K562 (cell line): ENCODE measurements at regions not wholly inside any gene's neighbourhood (a gene's known extent, or its start where the extent isn't known, plus 50 kb on each side); places are given as distances from the start of the nearest gene placed in this dataset.

ENCODE experiments used
- ATAC-seq: fragments of 200-7000 bp; cut with Tn5 transposase; 3 replicates; pipeline ENCODE4 v1.9.1; 2020; ENCODE audit warnings: moderate library complexity
- BruUV-seq: library from RNA; stranded (reverse); fragments of 400-500 nt; replicated peaks from 2 replicates; lab custom pipeline; 2021; lab: Mats Ljungman, UMichigan
- CTCF ChIA-PET: fragments of 300-600 bp; formaldehyde crosslinking; extraction: SDS; loops from one replicate; lab custom pipeline; 2021; ENCODE audit warnings: low intra/inter-chr PET ratio; lab: Yijun Ruan, JAX
- POLR2A ChIA-PET: fragments of 300-600, 350-650 bp; sonication (Branson Sonifier 250); formaldehyde crosslinking; extraction: SDS; loops from one replicate; lab custom pipeline; 2021; ENCODE audit warnings: antibody characterized with exemption, inconsistent platforms; lab: Yijun Ruan, JAX
- DNase-seq, 4 experiments: peaks; one replicate each; pipeline versions ENCODE4 v3.0.0 to v3.0.0-alpha.2; 2011 to 2018; ENCODE audit warnings: low spot score in 3 of 4, mixed read lengths in 3 of 4; ENCODE audit errors: extremely low read depth in 1 of 4
- FAIRE-seq: peaks from 2 replicates; lab custom pipeline; 2011; peaks lifted over from hg19 to GRCh38; lab: Jason Lieb, UNC
- H2AFZ ChIP-seq: 2 replicates; pipeline ENCODE4 v1.6.0; 2011; ENCODE audit warnings: low read depth, low read length, control low read depth, inconsistent platforms
- H3K27ac ChIP-seq: fragments of 200-600 bp; 3 replicates; pipeline ENCODE4 v1.8.0; 2011; ENCODE audit warnings: low read depth, mild to moderate bottlenecking, control low read depth, inconsistent platforms, low read length, moderate library complexity, mixed read lengths; ENCODE audit errors: extremely low read depth
- H3K27me3 ChIP-seq, 2 experiments: fragments of 300-600 bp in 1 of 2; 2 replicates in 1 of 2; 3 replicates in 1 of 2; pipeline versions ENCODE4 v1.6.0 to v1.8.0; 2011; ENCODE audit warnings: inconsistent platforms in 2 of 2, low read length in 2 of 2, mild to moderate bottlenecking in 1 of 2, mixed read lengths in 1 of 2, moderate library complexity in 1 of 2; ENCODE audit not compliant: control insufficient read depth in 2 of 2, insufficient read depth in 2 of 2
- H3K36me3 ChIP-seq: fragments of 300-600 bp; 3 replicates; pipeline ENCODE4 v1.8.0; 2011; ENCODE audit warnings: mild to moderate bottlenecking, low read length, inconsistent platforms; ENCODE audit not compliant: control insufficient read depth, insufficient read depth
- H3K4me1 ChIP-seq, 2 experiments: fragments of 200-600 bp in 1 of 2; replicated peaks in 1 of 2; 2 replicates in 1 of 2; 3 replicates in 1 of 2; pipeline versions ENCODE4 v1.5.1 to v1.8.0; 2011; ENCODE audit warnings: inconsistent platforms in 2 of 2, low read length in 2 of 2, mild to moderate bottlenecking in 1 of 2, mixed read lengths in 1 of 2, moderate library complexity in 1 of 2; ENCODE audit not compliant: control insufficient read depth in 2 of 2, insufficient read depth in 2 of 2
- H3K4me2 ChIP-seq: 2 replicates; pipeline ENCODE4 v1.6.1; 2011; ENCODE audit warnings: low read length, control low read depth, inconsistent platforms, mixed read lengths; ENCODE audit not compliant: insufficient read depth
- H3K4me3 ChIP-seq: fragments of 200-600 bp; sonication (generic), shearing (Covaris generic); 2 replicates; pipeline ENCODE4 v1.5.1; 2016; ENCODE audit warnings: control low read depth, inconsistent platforms
- H3K79me2 ChIP-seq: fragments of 200-600 bp; 3 replicates; pipeline ENCODE4 v1.8.0; 2011; ENCODE audit warnings: low read length, inconsistent platforms; ENCODE audit not compliant: control insufficient read depth, insufficient read depth
- H3K9ac ChIP-seq, 2 experiments: 2 replicates each; pipeline versions ENCODE4 v1.6.0 to v1.6.1; 2011; ENCODE audit warnings: low read depth in 2 of 2, low read length in 2 of 2, control low read depth in 1 of 2, inconsistent platforms in 1 of 2, mild to moderate bottlenecking in 1 of 2, mixed read lengths in 1 of 2; ENCODE audit not compliant: insufficient read depth in 1 of 2
- H3K9me1 ChIP-seq: one replicate; pipeline ENCODE4 v1.6.0; 2011; ENCODE audit warnings: inconsistent platforms, mild to moderate bottlenecking, low read length, moderate library complexity; ENCODE audit not compliant: control insufficient read depth, insufficient read depth
- H3K9me3 ChIP-seq: replicated peaks from 2 replicates; pipeline ENCODE4 v1.5.1; 2011; ENCODE audit warnings: low read depth, low read length, inconsistent platforms; ENCODE audit not compliant: control insufficient read depth, insufficient read depth
- H4K20me1 ChIP-seq: replicated peaks from 2 replicates; pipeline ENCODE4 v1.6.1; 2011; ENCODE audit warnings: low read length, inconsistent platforms, mixed read lengths; ENCODE audit not compliant: control insufficient read depth, insufficient read depth
- ARID2 ChIP-seq: fragments of 450-650 bp; IDR thresholded peaks from 2 replicates; pipeline ENCODE4 v1.6.1; 2017; ENCODE audit warnings: antibody characterized with exemption, mild to moderate bottlenecking
- BMI1 ChIP-seq: fragments of 150-350 bp; IDR thresholded peaks from 2 replicates; pipeline ENCODE4 v1.6.1; 2014; ENCODE audit warnings: low read length
- CCAR2 ChIP-seq: fragments of 200-400 bp; formaldehyde crosslinking; IDR thresholded peaks from 2 replicates; pipeline ENCODE4 v1.6.1; 2017; ENCODE audit warnings: mild to moderate bottlenecking, low read depth, low read length
- CEBPG ChIP-seq, 3 experiments: fragments of 200-800 bp in 1 of 3; sonication (Bioruptor generic) in 1 of 3; sonication (generic) in 1 of 3; formaldehyde crosslinking in 1 of 3; IDR thresholded peaks in 2 of 3; conservative IDR thresholded peaks in 1 of 3; 2 replicates each; pipeline versions ENCODE4 v1.6.1 to v1.8.0; 2016 to 2022; ENCODE audit warnings: missing compliant biosample characterization in 2 of 3, missing genetic modification characterization in 2 of 3, mild to moderate bottlenecking in 1 of 3, missing genetic modification reagents in 1 of 3
- ESRRA ChIP-seq: fragments of 450-650 bp; IDR thresholded peaks from 2 replicates; pipeline ENCODE4 v1.6.1; 2014; ENCODE audit warnings: low read depth, mild to moderate bottlenecking, moderate library complexity, borderline replicate concordance
- GATAD2A ChIP-seq: fragments of 450-650 bp; IDR thresholded peaks from 2 replicates; pipeline ENCODE4 v1.6.1; 2017
- HMG20B ChIP-seq: fragments of 250-450 bp; sonication (Bioruptor Pico); IDR thresholded peaks from 2 replicates; pipeline ENCODE4 v1.5.0; 2021; ENCODE audit warnings: mild to moderate bottlenecking
- JUNB ChIP-seq: fragments of 450-650 bp; formaldehyde crosslinking; conservative IDR thresholded peaks from 2 replicates; pipeline ENCODE4 v1.4.0; 2020; ENCODE audit warnings: mild to moderate bottlenecking
- NCOR1 ChIP-seq: fragments of 450-650 bp; IDR thresholded peaks from 2 replicates; pipeline ENCODE4 v1.6.1; 2016; ENCODE audit warnings: mild to moderate bottlenecking, moderate library complexity
- SIN3A ChIP-seq, 2 experiments: fragments of 150-350 bp in 1 of 2; IDR thresholded peaks; 2 replicates each; pipeline ENCODE4 v1.6.1; 2011 to 2016; ENCODE audit warnings: borderline replicate concordance in 2 of 2, low read depth in 2 of 2, low read length in 2 of 2, mild to moderate bottlenecking in 2 of 2, moderate library complexity in 2 of 2; ENCODE audit not compliant: control insufficient read depth in 1 of 2
- STAT6 ChIP-seq: sonication (generic); formaldehyde crosslinking; IDR thresholded peaks from 2 replicates; pipeline ENCODE4 v1.8.1; 2023; ENCODE audit warnings: mild to moderate bottlenecking, missing genetic modification reagents
- TCF7L2 ChIP-seq: fragments of 150-350 bp; IDR thresholded peaks from 2 replicates; pipeline ENCODE4 v1.6.1; 2016; ENCODE audit warnings: low read depth, mild to moderate bottlenecking, low read length, moderate library complexity
- ZNF175 ChIP-seq: fragments of 200-800 bp; sonication (Bioruptor generic); IDR thresholded peaks from 2 replicates; pipeline ENCODE4 v1.6.1; 2016; ENCODE audit warnings: low read depth, mild to moderate bottlenecking, missing genetic modification characterization, missing compliant biosample characterization
- WGBS: fragments of 100-300 bp; shearing (Covaris generic); methylation state at CpG from one replicate; pipeline ENCODE4 v1.1.6; 2016; ENCODE audit warnings: low coverage, mixed read lengths; ENCODE audit not compliant: insufficient coverage; ENCODE audit errors: missing lambda C conversion rate; 5-methylcytosine and 5-hydroxymethylcytosine counted together
- in situ Hi-C: fragments of 300-500 bp; cut with MboI; formaldehyde crosslinking; loops from 4 replicates; pipeline ENCODE4 v1.15.0; 2018; ENCODE audit warnings: inconsistent platforms, mixed read lengths
- intact Hi-C: fragments of 100-400 bp; cut with micrococcal nuclease; formaldehyde crosslinking; loops from 2 replicates; pipeline ENCODE4 v1.14.2; 2022

DNA sequence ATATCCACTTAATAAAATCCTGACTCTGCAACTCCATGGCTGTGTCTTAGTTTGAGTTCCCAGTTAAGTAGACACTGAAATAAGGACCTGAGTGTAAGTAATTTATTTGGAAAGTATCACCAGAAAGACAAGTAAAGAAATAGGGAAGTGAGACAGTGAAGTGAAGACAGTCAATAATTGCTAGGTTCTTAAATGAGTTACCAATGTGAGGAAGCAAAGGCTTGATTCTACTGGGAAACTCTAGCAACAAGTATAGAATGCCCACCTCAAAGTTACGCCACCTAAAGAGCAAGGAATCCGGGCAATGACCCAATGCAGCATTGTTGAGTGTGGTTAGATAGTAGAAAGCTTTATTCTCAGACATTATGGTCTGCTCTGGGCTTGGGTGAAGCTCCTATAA is 383.9 kb downstream of the TLR4 start:
- Histone ChIP-seq H3K9ac (no peak overlapping the region), H3K9me3 (no peaks in the 10 kb centered on the region), H3K36me3 (no peaks in the 10 kb centered on the region), H4K20me1 (no peaks in the 10 kb centered on the region), H3K27ac (no peak overlapping the region), H3K79me2 (no peaks in the 10 kb centered on the region), H2AFZ (no peak overlapping the region), H3K4me3 (no peak overlapping the region), H3K4me2 (no peak overlapping the region), H3K9me1 (no peaks in the 10 kb centered on the region), H3K4me1 (no peaks in the 10 kb centered on the region), H3K27me3 (no peaks in the 10 kb centered on the region)
- intact Hi-C loops (no loop called here), in situ Hi-C loops (no loop called here)
- no TSS peak for BruUV-seq
- DNase-seq (no peak), ATAC-seq (no peak), FAIRE-seq (no peak)
- WGBS, result 0% methylated on average over 2 of the region's 2 CpGs
- TF ChIP-seq JUNB (CRISPR knock-in tag), result no peak
- TF ChIP-seq ESRRA, result no peak
- TF ChIP-seq BMI1, result no peak
- TF ChIP-seq NCOR1, result no peak
- TF ChIP-seq ZNF175 (CRISPR knock-in tag), result no peak
- TF ChIP-seq HMG20B (CRISPR knock-in tag), result no peak
- TF ChIP-seq STAT6 (CRISPR knock-in tag), result no peak
- no peak for TF ChIP-seq ARID2
- TF ChIP-seq CEBPG (CRISPR knock-in tag; IDR thresholded peaks at IDR 0.05), result no peak
- no peak for TF ChIP-seq CEBPG (tag; conservative IDR thresholded peaks at IDR 0.05 in 1 of 2, IDR thresholded peaks at IDR 0.05 in 1 of 2)
- TF ChIP-seq TCF7L2, result no peak
- no peak for TF ChIP-seq GATAD2A
- no peak for TF ChIP-seq SIN3A (IDR thresholded peaks at IDR 0.05; ENCODE audit: borderline replicate concordance in 2 of 2, control insufficient read depth in 1 of 2, low read depth in 2 of 2, low read length in 2 of 2)
- TF ChIP-seq CCAR2, result no peak
- ChIA-PET POLR2A (no interaction called here), CTCF (no interaction called here)
